H1 (cell line): ENCODE measurements at regions not wholly inside any gene's neighbourhood (a gene's known extent, or its start where the extent isn't known, plus 50 kb on each side); places are given as distances from the start of the nearest gene placed in this dataset.

Source experiments
- CTCF ChIA-PET: fragments of 300-600 bp; sonication (Branson Sonifier 250); formaldehyde crosslinking; loops from one replicate; lab custom pipeline; 2021; ENCODE audit not compliant: partially characterized antibody; lab: Charles Lee
- POLR2A ChIA-PET: fragments of 300-600 bp; sonication (Branson Sonifier 250); formaldehyde crosslinking; loops from one replicate; lab custom pipeline; 2021; ENCODE audit warnings: inconsistent platforms; ENCODE audit not compliant: partially characterized antibody; lab: Charles Lee
- DNase-seq, 2 experiments: peaks; one replicate each; pipeline versions ENCODE4 v3.0.0 to v3.0.0-alpha.2; 2010 to 2022; ENCODE audit warnings: low spot score in 2 of 2, low read depth in 1 of 2, mixed read lengths in 1 of 2
- FAIRE-seq: peaks from 2 replicates; lab custom pipeline; 2011; peaks lifted over from hg19 to GRCh38; lab: Jason Lieb, UNC
- H2AFZ ChIP-seq: 2 replicates; pipeline ENCODE4 v1.8.1; 2012; ENCODE audit warnings: low read length, inconsistent platforms
- H2AK5ac ChIP-seq: 2 replicates; pipeline ENCODE4 v1.6.1; 2013; ENCODE audit warnings: low read depth, low read length
- H2BK120ac ChIP-seq: replicated peaks from 2 replicates; pipeline ENCODE3; 2013; ENCODE audit warnings: low read depth, low read length, inconsistent platforms
- H2BK12ac ChIP-seq: 2 replicates; pipeline ENCODE4 v1.6.1; 2013; ENCODE audit warnings: low read depth, low read length
- H2BK15ac ChIP-seq: 2 replicates; pipeline ENCODE4 v1.6.1; 2013; ENCODE audit warnings: low read length
- H2BK20ac ChIP-seq: 2 replicates; pipeline ENCODE4 v1.6.1; 2013; ENCODE audit warnings: low read length
- H2BK5ac ChIP-seq: 2 replicates; pipeline ENCODE4 v1.6.1; 2013; ENCODE audit warnings: low read depth, low read length
- H3K14ac ChIP-seq: 2 replicates; pipeline ENCODE4 v1.6.1; 2013; ENCODE audit warnings: inconsistent platforms; ENCODE audit not compliant: insufficient read length
- H3K18ac ChIP-seq: 2 replicates; pipeline ENCODE4 v1.6.1; 2013; ENCODE audit warnings: low read length; ENCODE audit errors: extremely low read depth
- H3K23ac ChIP-seq: 2 replicates; pipeline ENCODE4 v1.6.1; 2013; ENCODE audit warnings: inconsistent platforms; ENCODE audit not compliant: insufficient read length
- H3K23me2 ChIP-seq: 2 replicates; pipeline ENCODE4 v1.6.1; 2013; ENCODE audit warnings: low read depth, low read length
- H3K27ac ChIP-seq: 2 replicates; pipeline ENCODE4 v1.6.1; 2011; ENCODE audit warnings: low read depth, low read length, inconsistent platforms
- H3K27me3 ChIP-seq, 4 experiments: replicated peaks in 1 of 4; 1 replicate in 1 of 4; 2 replicates in 3 of 4; pipeline versions ENCODE4 v1.6.1 to v1.8.1; 2011 to 2013; ENCODE audit warnings: low read length in 3 of 4, mild to moderate bottlenecking in 3 of 4, inconsistent platforms in 2 of 4, mixed read lengths in 2 of 4, moderate library complexity in 1 of 4; ENCODE audit not compliant: control insufficient read depth in 3 of 4, insufficient read depth in 3 of 4; ENCODE audit errors: extremely low read depth in 1 of 4
- H3K36me3 ChIP-seq, 4 experiments: 2 replicates each; pipeline versions ENCODE4 v1.6.1 to v1.8.1; 2011 to 2013; ENCODE audit warnings: mild to moderate bottlenecking in 4 of 4, low read length in 3 of 4, moderate library complexity in 2 of 4, control low read depth in 1 of 4, inconsistent platforms in 1 of 4; ENCODE audit not compliant: insufficient read depth in 4 of 4, control insufficient read depth in 2 of 4
- H3K4ac ChIP-seq: replicated peaks from 2 replicates; pipeline ENCODE3; 2013; ENCODE audit warnings: low read length, low read depth, mixed read lengths, inconsistent platforms; ENCODE audit not compliant: insufficient read length
- H3K4me1 ChIP-seq, 4 experiments: replicated peaks in 1 of 4; 1 replicate in 1 of 4; 2 replicates in 3 of 4; pipeline versions ENCODE4 v1.6.1 to v1.8.1; 2011 to 2013; ENCODE audit warnings: low read length in 3 of 4, inconsistent platforms in 2 of 4, mixed read lengths in 1 of 4; ENCODE audit not compliant: insufficient read depth in 4 of 4, control insufficient read depth in 3 of 4
- H3K4me2 ChIP-seq, 2 experiments: 2 replicates each; pipeline versions ENCODE4 v1.6.1 to v1.8.1; 2011 to 2013; ENCODE audit warnings: low read depth in 2 of 2, low read length in 2 of 2, control low read depth in 1 of 2, inconsistent platforms in 1 of 2, mild to moderate bottlenecking in 1 of 2; ENCODE audit not compliant: insufficient read depth in 1 of 2
- H3K4me3 ChIP-seq, 4 experiments: fragments of 200-600, 300-600 bp in 1 of 4; sonication (generic), shearing (Covaris generic), sonication (Bioruptor Twin) in 1 of 4; 2 replicates each; pipeline versions ENCODE4 v1.5.1 to v1.8.1; 2011 to 2016; ENCODE audit warnings: low read length in 4 of 4, low read depth in 3 of 4, control low read depth in 2 of 4, inconsistent platforms in 2 of 4, mild to moderate bottlenecking in 2 of 4, mixed read lengths in 1 of 4, moderate library complexity in 1 of 4; ENCODE audit not compliant: insufficient read depth in 2 of 4; ENCODE audit errors: extremely low read depth in 1 of 4
- H3K56ac ChIP-seq: replicated peaks from 2 replicates; pipeline ENCODE3; 2013; ENCODE audit warnings: low read depth, mild to moderate bottlenecking, mixed read lengths, low read length, inconsistent platforms; ENCODE audit not compliant: insufficient read length
- H3K79me1 ChIP-seq: 2 replicates; pipeline ENCODE4 v1.6.1; 2013; ENCODE audit warnings: low read depth, low read length, control low read depth
- H3K79me2 ChIP-seq, 2 experiments: 2 replicates each; pipeline versions ENCODE4 v1.6.1 to v1.8.1; 2012 to 2013; ENCODE audit warnings: low read length in 2 of 2, mild to moderate bottlenecking in 2 of 2, inconsistent platforms in 1 of 2; ENCODE audit not compliant: insufficient read depth in 2 of 2, control insufficient read depth in 1 of 2
- H3K9ac ChIP-seq, 4 experiments: replicated peaks in 1 of 4; 1 replicate in 1 of 4; 2 replicates in 3 of 4; pipeline versions ENCODE4 v1.6.1 to v1.8.1; 2011 to 2013; ENCODE audit warnings: low read depth in 3 of 4, low read length in 3 of 4, control low read depth in 2 of 4, mild to moderate bottlenecking in 2 of 4, moderate library complexity in 2 of 4, inconsistent platforms in 1 of 4; ENCODE audit errors: extremely low read depth in 1 of 4
- H3K9me3 ChIP-seq, 2 experiments: 2 replicates each; pipeline versions ENCODE4 v1.6.1 to v1.8.1; 2012 to 2013; ENCODE audit warnings: mild to moderate bottlenecking in 2 of 2, moderate library complexity in 2 of 2, control low read depth in 1 of 2, inconsistent platforms in 1 of 2, low read depth in 1 of 2, low read length in 1 of 2, mixed read lengths in 1 of 2; ENCODE audit not compliant: insufficient read depth in 2 of 2
- H4K20me1 ChIP-seq, 2 experiments: replicated peaks in 1 of 2; 2 replicates each; pipeline versions ENCODE3 to v1.8.1; 2011 to 2013; ENCODE audit warnings: inconsistent platforms in 2 of 2, low read length in 2 of 2, mild to moderate bottlenecking in 1 of 2; ENCODE audit not compliant: insufficient read depth in 2 of 2, control insufficient read depth in 1 of 2
- H4K5ac ChIP-seq: 2 replicates; pipeline ENCODE4 v1.6.1; 2013; ENCODE audit warnings: low read length, low read depth, mixed read lengths, inconsistent platforms; ENCODE audit not compliant: insufficient read length
- H4K8ac ChIP-seq: 2 replicates; pipeline ENCODE4 v1.8.0; 2013; ENCODE audit warnings: mild to moderate bottlenecking, moderate library complexity, low read length, inconsistent platforms; ENCODE audit not compliant: insufficient read depth; ENCODE audit errors: extremely low read depth
- H4K91ac ChIP-seq: replicated peaks from 2 replicates; pipeline ENCODE3; 2013; ENCODE audit warnings: low read length, mixed read lengths, inconsistent platforms; ENCODE audit not compliant: insufficient read length
- BACH1 ChIP-seq: IDR thresholded peaks from 2 replicates; pipeline ENCODE4 v1.6.1; 2012; ENCODE audit warnings: low read length, improper control_type of control experiment
- CEBPB ChIP-seq: IDR thresholded peaks from 2 replicates; pipeline ENCODE4 v1.6.1; 2012; ENCODE audit warnings: low read depth, low read length
- GABPA ChIP-seq: IDR thresholded peaks from 2 replicates; pipeline ENCODE4 v1.6.1; 2011; ENCODE audit warnings: mild to moderate bottlenecking, low read length, moderate library complexity, borderline replicate concordance; ENCODE audit not compliant: insufficient read depth
- HDAC2 ChIP-seq, 2 experiments: fragments of 300-600 bp in 1 of 2; sonication (generic) in 1 of 2; IDR thresholded peaks; 2 replicates each; pipeline ENCODE4 v1.6.1; 2011 to 2012; ENCODE audit warnings: low read depth in 2 of 2, low read length in 2 of 2, mild to moderate bottlenecking in 2 of 2, moderate library complexity in 2 of 2, borderline replicate concordance in 1 of 2, inconsistent platforms in 1 of 2
- JUN ChIP-seq: IDR thresholded peaks from 2 replicates; pipeline ENCODE4 v1.6.1; 2011; ENCODE audit warnings: low read depth, mild to moderate bottlenecking, improper control_type of control experiment, low read length
- JUND ChIP-seq: IDR thresholded peaks from 2 replicates; pipeline ENCODE4 v1.6.1; 2011; ENCODE audit warnings: mild to moderate bottlenecking, improper control_type of control experiment, low read length
- NRF1 ChIP-seq: IDR thresholded peaks from 2 replicates; pipeline ENCODE4 v1.6.1; 2011; ENCODE audit warnings: mild to moderate bottlenecking, low read depth, low read length, improper control_type of control experiment
- RFX5 ChIP-seq: IDR thresholded peaks from 2 replicates; pipeline ENCODE4 v1.6.1; 2011; ENCODE audit warnings: low read depth, low read length, improper control_type of control experiment, borderline replicate concordance
- SIN3A ChIP-seq, 2 experiments: IDR thresholded peaks in 1 of 2; conservative IDR thresholded peaks in 1 of 2; 2 replicates each; pipeline ENCODE4 v1.6.1; 2011 to 2012; ENCODE audit warnings: low read length in 2 of 2, improper control_type of control experiment in 1 of 2, low read depth in 1 of 2, mild to moderate bottlenecking in 1 of 2
- SP4 ChIP-seq: IDR thresholded peaks from 2 replicates; pipeline ENCODE4 v1.6.1; 2012; ENCODE audit warnings: low read length, inconsistent platforms
- TAF1 ChIP-seq: IDR thresholded peaks from 2 replicates; pipeline ENCODE4 v1.6.1; 2011; ENCODE audit warnings: mild to moderate bottlenecking, low read depth, low read length
- ZNF274 ChIP-seq: IDR thresholded peaks from 2 replicates; pipeline ENCODE4 v1.7.0; 2012; ENCODE audit warnings: low read length, borderline replicate concordance; ENCODE audit errors: extremely low read depth
- WGBS, 2 experiments: shearing (Covaris generic) in 1 of 2; methylation state at CpG; one replicate each; pipeline versions ENCODE4 v1.1.6 to v1.1.7; 2013 to 2015; ENCODE audit warnings: low lambda C conversion rate in 2 of 2, mixed read lengths in 2 of 2, inconsistent platforms in 1 of 2, low coverage in 1 of 2, missing lambda C conversion rate in 1 of 2; ENCODE audit not compliant: insufficient replicate concordance in 2 of 2, insufficient coverage in 1 of 2, insufficient read length in 1 of 2; ENCODE audit errors: extremely low coverage in 1 of 2, missing lambda C conversion rate in 1 of 2; 5-methylcytosine and 5-hydroxymethylcytosine counted together

DNA sequence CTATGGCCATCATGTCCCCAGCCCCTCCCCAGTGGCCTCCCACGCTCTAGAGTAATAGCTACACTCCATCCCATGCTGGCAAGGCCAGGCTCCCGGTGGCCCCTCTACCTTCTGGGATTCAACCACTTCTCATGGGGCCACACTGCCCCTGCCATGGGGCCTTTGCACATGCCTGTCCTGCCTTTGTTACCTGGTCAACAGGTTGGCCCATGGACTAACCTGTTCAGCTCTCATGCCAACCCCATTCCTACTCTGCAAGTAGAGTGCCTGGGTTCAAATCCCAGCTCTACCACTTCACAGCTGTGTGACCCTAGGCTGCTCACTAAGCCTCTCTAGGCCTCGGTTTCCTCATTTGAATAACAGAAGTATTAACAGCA, 98.5 kb downstream of the RFLNA start:
- Histone ChIP-seq H3K79me1 (no peaks in the 10 kb centered on the region; the same call in 1 of the 2 replicates), H3K9me3 (no peaks in the 10 kb centered on the region), H3K4me3 (no peak overlapping the region), H4K91ac (peak overlapping the region; percentile 89), H3K79me2 (no peaks in the 10 kb centered on the region; a peak in 1 of 4 replicates), H3K27ac (no peak overlapping the region), H2AFZ (no peak overlapping the region), H3K9ac (no peak overlapping the region), H3K27me3 (no peaks in the 10 kb centered on the region), H3K4me2 (no peak overlapping the region), H3K18ac (0 out of 2 replicates have a peak overlapping the region, but pooled peaks have one; percentile 19), H4K5ac (no peak overlapping the region), H2BK20ac (no peak overlapping the region; the same call in 1 of the 2 replicates), H2BK120ac (no peak overlapping the region), H3K56ac (no peak overlapping the region), H3K14ac (no peak overlapping the region), H3K36me3 (peaks cover 4 to 11% (median 8%) of the 10 kb centered on the region in 4 experiments; a peak in 5 of 8 replicates), H2BK5ac (peak overlapping the region; percentile 78), H4K8ac (no peak overlapping the region), H3K23me2 (peaks cover 7% of the 10 kb centered on the region; the same call in 1 of the 2 replicates), H3K4ac (peak overlapping the region; percentile 5), H3K4me1 (peaks cover 0 to 22% (median 15%) of the 10 kb centered on the region in 4 experiments; a peak in 6 of 7 replicates), H2BK12ac (0 out of 2 replicates have a peak overlapping the region, but pooled peaks have one; percentile 39), H2BK15ac (no peak overlapping the region), H2AK5ac (no peak overlapping the region), H4K20me1 (peaks cover 11 to 12% of the 10 kb centered on the region in 2 experiments), H3K23ac (no peak overlapping the region)
- FAIRE-seq (no peak), DNase-seq (no peak)
- 95% methylated on average over 3 of the region's 3 CpGs; no CpG with 5 or more reads in 1 of the 2 experiments for WGBS, 2 experiments
- ChIA-PET CTCF (interaction anchor here (0.6 to 2.4 kb wide), 11 partner anchors 10 to 128 kb away, joined by 3 to 12 read pairs (median 4); no protein-coding TSS in a partner anchor), POLR2A (interaction anchor here (0.8 to 3.3 kb wide), 2 partner anchors 13 to 120 kb away, joined by 3 to 9 read pairs; no protein-coding TSS in a partner anchor)
- TF ChIP-seq SP4 (no peak), NRF1 (no peak), ZNF274 (no peak), JUN (no peak), CEBPB (no peak), RFX5 (no peak), GABPA (no peak), SIN3A (conservative IDR thresholded peaks at IDR 0.05 in 1 of 2, IDR thresholded peaks at IDR 0.05 in 1 of 2; ENCODE audit: low read depth in 1 of 2, low read length in 2 of 2) (no peak), TAF1 (no peak), HDAC2 (IDR thresholded peaks at IDR 0.05; ENCODE audit: borderline replicate concordance in 1 of 2, low read depth in 2 of 2, low read length in 2 of 2) (no peak), JUND (no peak), BACH1 (no peak)
